AG10803 (cell line): ENCODE measurements at regions not wholly inside any gene's neighbourhood (a gene's known extent, or its start where the extent isn't known, plus 50 kb on each side); places are given as distances from the start of the nearest gene placed in this dataset.
A peak's percentile ranks its signal among the peaks of the same experiment; 100 is the strongest.

Source experiments
- DNase-seq: peaks from one replicate; pipeline ENCODE4 v3.0.0; 2010; ENCODE audit warnings: low read depth
- H3K4me3 ChIP-seq: 2 replicates; pipeline ENCODE4 v1.5.1; 2011; ENCODE audit warnings: mild to moderate bottlenecking, low read length, control low read depth
- CTCF ChIP-seq: conservative IDR thresholded peaks from 2 replicates; pipeline ENCODE4 v1.5.1; 2011; ENCODE audit warnings: mild to moderate bottlenecking, low read length, control low read depth, inconsistent platforms

- DNase-seq, result peak; percentile 60
- TF ChIP-seq CTCF, result no peak
- no peak overlapping the region for H3K4me3 ChIP-seq
Measured at GRCh38 chr3:11698326-11699082, 54.8 kb upstream of the VGLL4 start.

GRCh38 chr3:11697701-11698100 lies 54.0 kb upstream of the VGLL4 start:
- no peak for TF ChIP-seq CTCF
- H3K4me3 ChIP-seq, result no peak overlapping the region
- no peak for DNase-seq

GRCh38 chr3:11696054-11696453 lies 52.3 kb upstream of the VGLL4 start:
- TF ChIP-seq CTCF, result no peak
- no peak for DNase-seq
- no peak overlapping the region for H3K4me3 ChIP-seq
